ENCODE measurements at regions not wholly inside any gene's neighbourhood (a gene's known extent, or its start where the extent isn't known, plus 50 kb on each side); places are given as distances from the start of the nearest gene placed in this dataset.
A peak's percentile ranks its signal among the peaks of the same experiment; 100 is the strongest.

DNA sequence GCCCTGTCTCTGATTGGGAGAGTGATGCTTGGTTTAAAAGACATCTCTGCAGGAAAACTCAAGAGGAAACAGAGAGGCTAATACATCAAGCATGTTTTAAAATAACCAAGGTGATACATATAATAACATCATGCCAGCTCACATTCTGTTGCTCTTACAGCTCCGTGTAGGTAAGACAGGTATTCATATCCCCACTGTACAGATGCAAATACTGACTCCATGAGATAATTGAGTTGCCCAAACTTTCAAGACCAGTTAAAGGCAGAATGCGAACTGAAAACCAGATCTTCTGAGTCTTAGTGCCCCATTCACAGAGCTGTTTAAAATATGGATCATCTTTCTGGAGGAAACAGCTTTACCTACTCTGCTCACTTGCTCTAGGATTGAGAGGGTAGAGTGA lies 214.0 kb downstream of the PIK3R1 start:
- TF ChIP-seq, protein P1, sequence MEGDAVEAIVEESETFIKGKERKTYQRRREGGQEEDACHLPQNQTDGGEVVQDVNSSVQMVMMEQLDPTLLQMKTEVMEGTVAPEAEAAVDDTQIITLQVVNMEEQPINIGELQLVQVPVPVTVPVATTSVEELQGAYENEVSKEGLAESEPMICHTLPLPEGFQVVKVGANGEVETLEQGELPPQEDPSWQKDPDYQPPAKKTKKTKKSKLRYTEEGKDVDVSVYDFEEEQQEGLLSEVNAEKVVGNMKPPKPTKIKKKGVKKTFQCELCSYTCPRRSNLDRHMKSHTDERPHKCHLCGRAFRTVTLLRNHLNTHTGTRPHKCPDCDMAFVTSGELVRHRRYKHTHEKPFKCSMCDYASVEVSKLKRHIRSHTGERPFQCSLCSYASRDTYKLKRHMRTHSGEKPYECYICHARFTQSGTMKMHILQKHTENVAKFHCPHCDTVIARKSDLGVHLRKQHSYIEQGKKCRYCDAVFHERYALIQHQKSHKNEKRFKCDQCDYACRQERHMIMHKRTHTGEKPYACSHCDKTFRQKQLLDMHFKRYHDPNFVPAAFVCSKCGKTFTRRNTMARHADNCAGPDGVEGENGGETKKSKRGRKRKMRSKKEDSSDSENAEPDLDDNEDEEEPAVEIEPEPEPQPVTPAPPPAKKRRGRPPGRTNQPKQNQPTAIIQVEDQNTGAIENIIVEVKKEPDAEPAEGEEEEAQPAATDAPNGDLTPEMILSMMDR (IDR thresholded peaks at IDR 0.05; ENCODE audit: low read depth, low read length, missing control alignments) = no peak
- H3K27me3 ChIP-seq (replicated peaks) = no peaks in the 10 kb centered on the region
- in situ Hi-C loops (cut with HindIII; ENCODE audit: low pct_ligation_motif_present, low sequenced_read_pairs) = no loop called here
- no peak for DNase-seq
- no peaks in the 10 kb centered on the region for H3K36me3 ChIP-seq (replicated peaks)
- H3K4me3 ChIP-seq (ENCODE audit: low read depth, low read length) = no peak overlapping the region
- no peak overlapping the region for H3K27ac ChIP-seq

DNA sequence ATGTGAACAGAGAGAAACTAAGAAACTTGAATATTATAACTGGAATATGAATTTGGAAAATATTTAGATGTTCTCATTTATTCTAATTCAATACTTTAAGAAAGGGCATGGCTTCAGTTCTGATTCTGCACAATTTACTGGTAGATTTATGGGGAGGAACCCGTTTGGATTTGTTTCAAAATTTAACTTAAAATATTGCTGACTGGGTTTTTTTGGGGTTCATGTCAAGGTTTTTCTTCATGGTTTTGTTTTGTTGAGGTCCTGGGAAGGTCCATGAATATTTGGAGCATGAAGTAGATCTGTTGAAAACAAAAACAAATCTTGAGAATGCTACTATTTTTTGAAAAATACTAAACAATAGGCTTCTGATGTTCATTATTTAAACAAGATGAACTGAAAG lies 214.7 kb downstream of the PIK3R1 start:
- Histone ChIP-seq H3K27me3 (replicated peaks) (no peaks in the 10 kb centered on the region), H3K4me3 (ENCODE audit: low read depth, low read length) (no peak overlapping the region), H3K27ac (no peak overlapping the region), H3K36me3 (replicated peaks) (no peaks in the 10 kb centered on the region)
- TF ChIP-seq, protein P1 (IDR thresholded peaks at IDR 0.05; ENCODE audit: low read depth, low read length, missing control alignments) = no peak
- DNase-seq = no peak
- in situ Hi-C loops (cut with HindIII; ENCODE audit: low pct_ligation_motif_present, low sequenced_read_pairs) = no loop called here

DNA sequence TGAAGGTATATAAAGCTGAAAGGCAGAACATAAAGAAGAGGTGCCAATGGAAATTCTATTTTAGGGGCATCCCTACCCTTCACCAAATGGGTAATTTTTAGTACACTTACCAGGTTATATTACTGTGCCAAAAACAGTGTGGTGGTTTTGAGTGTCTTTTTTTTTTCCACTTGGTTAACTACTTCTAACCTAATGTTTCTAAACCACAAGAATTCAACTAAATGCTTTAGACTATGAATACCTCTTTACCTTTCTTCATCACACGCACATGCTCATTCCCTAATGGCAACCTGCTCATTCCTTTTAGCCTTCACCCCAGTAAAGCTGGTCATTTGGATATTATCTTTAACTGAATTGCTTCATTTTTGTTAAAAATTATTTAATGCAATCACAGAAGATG lies 215.6 kb downstream of the PIK3R1 start:
- Histone ChIP-seq H3K27ac (no peak overlapping the region), H3K4me3 (ENCODE audit: low read depth, low read length) (no peak overlapping the region), H3K36me3 (replicated peaks) (no peaks in the 10 kb centered on the region), H3K27me3 (replicated peaks) (no peaks in the 10 kb centered on the region)
- no peak for DNase-seq
- TF ChIP-seq, protein P1 (IDR thresholded peaks at IDR 0.05; ENCODE audit: low read depth, low read length, missing control alignments) = no peak
- in situ Hi-C loops (cut with HindIII; ENCODE audit: low pct_ligation_motif_present, low sequenced_read_pairs) = no loop called here

DNA sequence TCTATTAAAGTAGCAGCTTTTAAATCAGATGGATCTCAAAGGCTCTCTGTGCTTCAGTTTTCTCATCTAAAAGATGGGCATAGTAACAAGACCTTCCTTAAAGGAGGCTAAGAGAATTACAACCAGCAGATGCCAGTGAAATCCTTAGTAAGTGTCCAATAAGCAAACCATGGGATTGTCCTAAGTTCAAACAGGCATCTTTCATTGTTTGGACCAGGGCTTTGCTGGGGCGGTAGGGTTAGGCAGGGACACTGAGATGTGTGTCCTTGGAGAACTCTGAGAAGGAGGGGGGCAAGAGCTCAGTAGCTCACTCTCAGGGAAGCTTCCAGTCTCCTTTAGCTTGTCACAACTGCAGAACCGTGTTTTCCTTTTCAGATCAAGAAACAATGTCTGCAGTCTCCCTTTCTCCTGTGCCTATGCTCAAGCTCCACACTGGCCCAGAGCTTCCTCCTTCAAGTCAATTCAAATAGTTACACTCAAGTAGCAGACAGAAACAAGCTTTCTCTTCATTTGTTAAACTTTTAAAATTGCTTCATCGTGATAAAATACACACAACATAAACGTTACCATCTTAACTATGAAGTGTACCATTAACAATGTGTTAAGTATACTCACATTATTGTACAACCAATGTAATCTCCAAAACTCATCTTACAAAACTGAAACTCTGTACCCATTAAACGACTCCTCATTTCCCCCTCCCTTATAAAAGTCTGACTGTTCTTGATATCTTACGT lies 216.2 kb downstream of the PIK3R1 start:
- H3K27me3 ChIP-seq (replicated peaks) = no peaks in the 10 kb centered on the region
- DNase-seq = no peak
- TF ChIP-seq, protein P1 (IDR thresholded peaks at IDR 0.05; ENCODE audit: low read depth, low read length, missing control alignments) = no peak
- no peak overlapping the region for H3K4me3 ChIP-seq (ENCODE audit: low read depth, low read length)
- H3K27ac ChIP-seq = no peak overlapping the region
- H3K36me3 ChIP-seq (replicated peaks) = no peaks in the 10 kb centered on the region
- in situ Hi-C loops (cut with HindIII; ENCODE audit: low pct_ligation_motif_present, low sequenced_read_pairs) = no loop called here

DNA sequence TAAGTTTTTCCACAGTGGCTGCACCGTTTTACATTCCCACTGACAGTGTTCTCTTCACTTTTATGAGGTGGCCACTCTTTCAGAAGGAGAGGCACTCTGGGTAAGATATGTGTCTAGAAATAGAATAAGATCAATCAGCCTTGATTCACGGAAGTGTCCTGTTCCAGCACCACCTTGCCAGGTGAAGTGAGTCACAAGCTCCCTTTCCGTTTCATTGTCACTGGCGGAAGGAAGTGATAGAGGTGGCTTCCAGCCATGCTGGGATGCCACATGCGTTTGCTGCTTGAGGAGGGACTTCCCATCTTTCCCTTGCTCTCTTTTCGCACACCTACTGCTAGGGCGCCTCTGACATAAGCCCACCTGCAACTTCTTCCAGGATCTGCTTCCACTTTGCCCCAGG lies 217.1 kb downstream of the PIK3R1 start:
- in situ Hi-C loops (cut with HindIII; ENCODE audit: low pct_ligation_motif_present, low sequenced_read_pairs) = no loop called here
- Histone ChIP-seq H3K36me3 (replicated peaks) (no peaks in the 10 kb centered on the region), H3K27ac (no peak overlapping the region), H3K27me3 (replicated peaks) (no peaks in the 10 kb centered on the region), H3K4me3 (ENCODE audit: low read depth, low read length) (no peak overlapping the region)
- TF ChIP-seq, protein P1 (IDR thresholded peaks at IDR 0.05; ENCODE audit: low read depth, low read length, missing control alignments) = no peak
- DNase-seq = no peak

DNA sequence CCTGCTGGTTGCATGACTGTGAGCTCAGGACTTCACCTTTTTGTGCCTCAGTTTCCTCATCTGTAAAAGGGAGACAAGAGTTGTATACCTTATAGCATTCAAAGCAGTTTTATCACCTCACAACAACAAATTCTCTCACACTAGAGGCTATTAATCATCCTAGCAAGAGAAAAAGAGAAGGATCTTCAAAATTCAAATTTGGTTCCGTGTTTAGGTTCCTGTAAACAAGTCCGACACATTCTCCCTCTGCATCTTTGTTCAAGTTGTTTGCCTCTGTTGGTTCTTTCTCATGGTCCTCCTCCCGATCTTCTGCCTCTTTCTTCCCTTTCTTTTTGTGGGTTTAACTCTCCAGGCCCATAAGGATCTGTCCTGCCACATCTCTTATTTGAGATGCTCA lies 218.0 kb downstream of the PIK3R1 start:
- in situ Hi-C loops (cut with HindIII; ENCODE audit: low pct_ligation_motif_present, low sequenced_read_pairs) = no loop called here
- Histone ChIP-seq H3K27me3 (replicated peaks) (no peaks in the 10 kb centered on the region), H3K27ac (peak overlapping the region; percentile 88), H3K36me3 (replicated peaks) (no peaks in the 10 kb centered on the region), H3K4me3 (ENCODE audit: low read depth, low read length) (no peak overlapping the region)
- TF ChIP-seq, protein P1 (IDR thresholded peaks at IDR 0.05; ENCODE audit: low read depth, low read length, missing control alignments) = no peak
- DNase-seq = no peak
